ENCODE measurements at regions not wholly inside any gene's neighbourhood (a gene's known extent, or its start where the extent isn't known, plus 50 kb on each side); places are given as distances from the start of the nearest gene placed in this dataset.

- H3K27ac ChIP-seq (ENCODE audit: control insufficient read depth, insufficient read depth, low read length), result no peak overlapping the region
- no peak overlapping the region for H2AFZ ChIP-seq (ENCODE audit: control insufficient read depth, low read length)
Measured at GRCh38 chr14:65250162-65250495, 147.8 kb upstream of the MAX start.

GRCh38 chr14:65251213-65251612, 148.9 kb upstream of the MAX start:
- Histone ChIP-seq H3K27me3 (ENCODE audit: control insufficient read depth, extremely low read depth, insufficient read depth, low read length) (no peaks in the 10 kb centered on the region), H3K4me1 (ENCODE audit: control insufficient read depth, extremely low read depth, insufficient read depth, low read length) (peaks cover 16% of the 10 kb centered on the region), H3K9me3 (ENCODE audit: control insufficient read depth, low read depth, low read length) (no peaks in the 10 kb centered on the region), H2AFZ (ENCODE audit: control insufficient read depth, low read length) (no peak overlapping the region), H3K9me1 (ENCODE audit: control insufficient read depth, extremely low read depth, insufficient read depth, low read length) (no peaks in the 10 kb centered on the region), H4K20me1 (ENCODE audit: control insufficient read depth, extremely low read depth, insufficient read depth, low read length) (no peaks in the 10 kb centered on the region), H3K4me3 (ENCODE audit: control insufficient read depth in 2 of 3, extremely low read depth in 1 of 3, insufficient read depth in 2 of 3, low read depth in 1 of 3, low read length in 3 of 3) (no peak overlapping the region), H3K27ac (ENCODE audit: control insufficient read depth, insufficient read depth, low read length) (no peak overlapping the region), H3K79me2 (ENCODE audit: control insufficient read depth, insufficient read depth, low read length) (no peaks in the 10 kb centered on the region), H3K9ac (ENCODE audit: control insufficient read depth, extremely low read depth, insufficient read depth, low read length) (no peak overlapping the region), H3K36me3 (ENCODE audit: control insufficient read depth in 2 of 2, extremely low read depth in 1 of 2, insufficient read depth in 2 of 2, low read length in 2 of 2) (no peaks in the 10 kb centered on the region), H3K4me2 (ENCODE audit: control insufficient read depth, extremely low read depth, insufficient read depth, low read depth, low read length) (no peak overlapping the region)
- FAIRE-seq (no peak), DNase-seq (ENCODE audit: low read depth, low spot score) (no peak)
- dilution Hi-C loops (cut with MboI; ENCODE audit: extremely low pct_ligation_motif_present, low sequenced_read_pairs), result no loop called here
- no peak for TF ChIP-seq CTCF (optimal IDR thresholded peaks at IDR 0.05 in 1 of 3, IDR thresholded peaks at IDR 0.05 in 1 of 3, conservative IDR thresholded peaks at IDR 0.05 in 1 of 3; ENCODE audit: extremely low read depth in 1 of 3, insufficient read depth in 2 of 3, low read length in 3 of 3)
- TF ChIP-seq EZH2 (IDR thresholded peaks at IDR 0.05; ENCODE audit: low read length), result no peak

More at GRCh38 chr14:65250162-65250495, 147.8 kb upstream of the MAX start:
- Histone ChIP-seq H3K79me2 (ENCODE audit: control insufficient read depth, insufficient read depth, low read length) (no peaks in the 10 kb centered on the region), H3K36me3 (ENCODE audit: control insufficient read depth in 2 of 2, extremely low read depth in 1 of 2, insufficient read depth in 2 of 2, low read length in 2 of 2) (no peaks in the 10 kb centered on the region), H3K4me1 (ENCODE audit: control insufficient read depth, extremely low read depth, insufficient read depth, low read length) (peaks cover 6% of the 10 kb centered on the region), H4K20me1 (ENCODE audit: control insufficient read depth, extremely low read depth, insufficient read depth, low read length) (no peaks in the 10 kb centered on the region), H3K4me2 (ENCODE audit: control insufficient read depth, extremely low read depth, insufficient read depth, low read depth, low read length) (no peak overlapping the region), H3K9me1 (ENCODE audit: control insufficient read depth, extremely low read depth, insufficient read depth, low read length) (no peaks in the 10 kb centered on the region), H3K9me3 (ENCODE audit: control insufficient read depth, low read depth, low read length) (no peaks in the 10 kb centered on the region), H3K4me3 (ENCODE audit: control insufficient read depth in 2 of 3, extremely low read depth in 1 of 3, insufficient read depth in 2 of 3, low read depth in 1 of 3, low read length in 3 of 3) (no peak overlapping the region), H3K9ac (ENCODE audit: control insufficient read depth, extremely low read depth, insufficient read depth, low read length) (no peak overlapping the region), H3K27me3 (ENCODE audit: control insufficient read depth, extremely low read depth, insufficient read depth, low read length) (no peaks in the 10 kb centered on the region)
- no peak for DNase-seq (ENCODE audit: low read depth, low spot score)
- TF ChIP-seq EZH2 (IDR thresholded peaks at IDR 0.05; ENCODE audit: low read length) (no peak), CTCF (optimal IDR thresholded peaks at IDR 0.05 in 1 of 3, IDR thresholded peaks at IDR 0.05 in 1 of 3, conservative IDR thresholded peaks at IDR 0.05 in 1 of 3; ENCODE audit: extremely low read depth in 1 of 3, insufficient read depth in 2 of 3, low read length in 3 of 3) (no peak)
- dilution Hi-C loops (cut with MboI; ENCODE audit: extremely low pct_ligation_motif_present, low sequenced_read_pairs), result no loop called here
- no peak for FAIRE-seq

Measured in keratinocyte (primary cell).